ENCODE measurements at regions not wholly inside any gene's neighbourhood (a gene's known extent, or its start where the extent isn't known, plus 50 kb on each side); places are given as distances from the start of the nearest gene placed in this dataset.

- no peak overlapping the region for H4K91ac ChIP-seq (ENCODE audit: insufficient read length, low read depth, low read length)
Observed at GRCh38 chr11:18878211-18878610, 61.0 kb downstream of the MRGPRX1 start.

More at GRCh38 chr11:18878211-18878610, 61.0 kb downstream of the MRGPRX1 start:
- no peaks in the 10 kb centered on the region for H3K9me3 ChIP-seq (ENCODE audit: control insufficient read depth, low read depth, low read length)
- H2BK120ac ChIP-seq (ENCODE audit: low read depth, low read length, poor library complexity, severe bottlenecking): no peak overlapping the region
- no peak overlapping the region for H4K5ac ChIP-seq (ENCODE audit: insufficient read length, low read depth, low read length)
- H3K4me2 ChIP-seq (ENCODE audit: insufficient read depth, insufficient read length, low read length): no peak overlapping the region
- no peak for DNase-seq
- H4K8ac ChIP-seq (replicated peaks; ENCODE audit: insufficient read length, low read depth, low read length): no peak overlapping the region
- H3K14ac ChIP-seq (ENCODE audit: insufficient read depth, low read length): no peak overlapping the region
- no peak overlapping the region for H3K18ac ChIP-seq (ENCODE audit: insufficient read length, low read depth, low read length)
- peaks cover 20% of the 10 kb centered on the region for H3K27me3 Mint-ChIP-seq (ENCODE audit: low read depth)
- no peak overlapping the region for H3K56ac ChIP-seq (ENCODE audit: insufficient read length, low read depth, low read length)
- H3K23ac ChIP-seq (ENCODE audit: insufficient read length, low read depth, low read length): no peak overlapping the region
- H3K23me2 ChIP-seq (ENCODE audit: insufficient read length, low read depth, low read length, poor library complexity, severe bottlenecking): no peaks in the 10 kb centered on the region
- H3K9me3 Mint-ChIP-seq: no peaks in the 10 kb centered on the region
- H3K4ac ChIP-seq (ENCODE audit: low read depth, low read length): no peak overlapping the region
- H4K20me1 ChIP-seq (ENCODE audit: control insufficient read depth, insufficient read depth, insufficient read length): no peaks in the 10 kb centered on the region
- no peak overlapping the region for H2BK5ac ChIP-seq (ENCODE audit: insufficient read length, low read length)
- H3K4me1 Mint-ChIP-seq: no peaks in the 10 kb centered on the region
- H3K27me3 ChIP-seq (ENCODE audit: insufficient read depth, low read length): no peaks in the 10 kb centered on the region
- H2BK12ac ChIP-seq (ENCODE audit: insufficient read length, low read depth, low read length): no peak overlapping the region
- no CpG with 5 or more reads among the region's 5 CpGs for WGBS (ENCODE audit: extremely low coverage, insufficient read length, low lambda C conversion rate)
- H3K27ac Mint-ChIP-seq: no peak overlapping the region
- H2BK15ac ChIP-seq (ENCODE audit: low read depth, low read length): no peak overlapping the region
- H3K79me2 ChIP-seq (ENCODE audit: insufficient read depth, low read length): no peaks in the 10 kb centered on the region
- no peak overlapping the region for H2BK20ac ChIP-seq (ENCODE audit: low read depth, low read length, poor library complexity, severe bottlenecking)
- H3T11ph ChIP-seq (ENCODE audit: low read length): no peak overlapping the region
- H3K27ac ChIP-seq (ENCODE audit: insufficient read length, low read depth, low read length): no peak overlapping the region
- H2AFZ ChIP-seq (ENCODE audit: low read length): no peak overlapping the region
- H2AK5ac ChIP-seq (ENCODE audit: insufficient read length, low read length): no peak overlapping the region
- no peaks in the 10 kb centered on the region for H3K79me1 ChIP-seq (ENCODE audit: insufficient read depth, low read depth, low read length, poor library complexity, severe bottlenecking)
- H3K9ac ChIP-seq (ENCODE audit: extremely low read depth, insufficient read length, low read length): no peak overlapping the region
- H3K4me1 ChIP-seq (ENCODE audit: insufficient read depth, low read length): no peaks in the 10 kb centered on the region
- no peaks in the 10 kb centered on the region for H3K36me3 Mint-ChIP-seq (ENCODE audit: insufficient read depth in 1 of 3, low read depth in 3 of 3)
- TF ChIP-seq CTCF (conservative IDR thresholded peaks at IDR 0.05): no peak
- no peak overlapping the region for H3K4me3 Mint-ChIP-seq

All from H9 (cell line).